GM10248 (cell line): ENCODE measurements at regions not wholly inside any gene's neighbourhood (a gene's known extent, or its start where the extent isn't known, plus 50 kb on each side); places are given as distances from the start of the nearest gene placed in this dataset.

Source experiments
- CTCF ChIA-PET: fragments of 300-600 bp; sonication (Branson Sonifier 250); formaldehyde crosslinking; extraction: SDS; loops from one replicate; lab custom pipeline; 2021; ENCODE audit warnings: antibody characterized with exemption; lab: Yijun Ruan, JAX
- POLR2A ChIA-PET: fragments of 350-650 bp; sonication (Branson Sonifier 250); formaldehyde crosslinking; extraction: SDS; loops from one replicate; lab custom pipeline; 2020; ENCODE audit warnings: antibody characterized with exemption; lab: Yijun Ruan, JAX
- DNase-seq: peaks from one replicate; pipeline ENCODE4 v3.0.0; 2012; ENCODE audit errors: extremely low spot score
- TF ChIP-seq, protein P1 (sequence below): IDR thresholded peaks from 2 replicates; pipeline ENCODE4 v1.5.1; 2012; ENCODE audit warnings: mild to moderate bottlenecking, low read depth; ENCODE audit errors: extremely low read depth, missing control alignments, control extremely low read depth

GRCh38 chr4:155572106-155572703, 94.4 kb upstream of the GUCY1A1 start:
- CTCF ChIA-PET, result no interaction called here
- DNase-seq, result no peak
- TF ChIP-seq, protein P1, sequence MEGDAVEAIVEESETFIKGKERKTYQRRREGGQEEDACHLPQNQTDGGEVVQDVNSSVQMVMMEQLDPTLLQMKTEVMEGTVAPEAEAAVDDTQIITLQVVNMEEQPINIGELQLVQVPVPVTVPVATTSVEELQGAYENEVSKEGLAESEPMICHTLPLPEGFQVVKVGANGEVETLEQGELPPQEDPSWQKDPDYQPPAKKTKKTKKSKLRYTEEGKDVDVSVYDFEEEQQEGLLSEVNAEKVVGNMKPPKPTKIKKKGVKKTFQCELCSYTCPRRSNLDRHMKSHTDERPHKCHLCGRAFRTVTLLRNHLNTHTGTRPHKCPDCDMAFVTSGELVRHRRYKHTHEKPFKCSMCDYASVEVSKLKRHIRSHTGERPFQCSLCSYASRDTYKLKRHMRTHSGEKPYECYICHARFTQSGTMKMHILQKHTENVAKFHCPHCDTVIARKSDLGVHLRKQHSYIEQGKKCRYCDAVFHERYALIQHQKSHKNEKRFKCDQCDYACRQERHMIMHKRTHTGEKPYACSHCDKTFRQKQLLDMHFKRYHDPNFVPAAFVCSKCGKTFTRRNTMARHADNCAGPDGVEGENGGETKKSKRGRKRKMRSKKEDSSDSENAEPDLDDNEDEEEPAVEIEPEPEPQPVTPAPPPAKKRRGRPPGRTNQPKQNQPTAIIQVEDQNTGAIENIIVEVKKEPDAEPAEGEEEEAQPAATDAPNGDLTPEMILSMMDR, result no peak
- POLR2A ChIA-PET, result no interaction called here

DNA sequence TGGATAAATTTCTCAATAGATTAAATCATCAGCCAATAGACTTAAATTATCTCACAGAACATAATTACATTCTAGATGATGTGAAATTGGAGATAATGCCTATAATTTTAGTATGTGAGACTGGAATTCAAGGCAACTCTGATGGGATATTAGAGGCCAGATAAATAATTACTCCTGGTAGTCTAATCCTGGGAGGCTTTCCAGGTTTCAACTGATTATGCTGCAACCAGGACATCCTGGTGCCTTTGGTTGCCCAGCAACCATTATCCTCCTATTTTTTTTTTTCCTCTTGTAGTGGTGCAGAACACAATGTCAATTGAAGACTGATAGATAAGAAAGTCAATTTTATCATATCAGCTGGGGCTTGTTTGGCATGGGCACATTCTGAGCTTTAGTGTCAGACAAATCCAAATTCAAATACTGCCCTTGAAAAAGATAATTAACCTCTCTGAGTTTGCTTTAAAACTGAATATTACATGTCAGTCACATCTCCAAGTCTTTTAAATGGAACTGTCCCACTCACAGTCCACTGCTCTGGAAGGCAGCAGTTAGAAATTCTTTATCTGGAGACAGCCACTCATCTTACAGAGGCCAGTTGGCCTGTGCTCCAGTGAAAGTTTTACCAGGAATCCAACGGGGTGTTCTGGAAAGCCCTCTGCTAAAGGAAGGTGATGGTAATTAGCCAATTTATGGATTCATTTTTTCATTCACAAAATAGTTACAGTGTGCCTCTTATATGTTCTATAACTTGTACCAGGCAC, 95.3 kb upstream of the GUCY1A1 start:
- DNase-seq, result no peak
- ChIA-PET POLR2A (no interaction called here), CTCF (no interaction called here)
- TF ChIP-seq, protein P1, result no peak

GRCh38 chr4:155570661-155571060, 96.0 kb upstream of the GUCY1A1 start:
- TF ChIP-seq, protein P1, result no peak
- DNase-seq, result no peak
- ChIA-PET POLR2A (no interaction called here), CTCF (no interaction called here)

GRCh38 chr4:155569960-155570515, 96.6 kb upstream of the GUCY1A1 start:
- DNase-seq, result no peak
- ChIA-PET POLR2A (no interaction called here), CTCF (no interaction called here)

GRCh38 chr4:155569471-155569870, 97.2 kb upstream of the GUCY1A1 start:
- ChIA-PET POLR2A (no interaction called here), CTCF (interaction anchor here (1.3 kb wide), 1 partner anchor 41 kb away, joined by 4 read pairs; no protein-coding TSS in a partner anchor)
- DNase-seq, result no peak
- TF ChIP-seq, protein P1, result no peak

More at GRCh38 chr4:155569960-155570515, 96.6 kb upstream of the GUCY1A1 start:
- TF ChIP-seq, protein P1, result no peak

- TF ChIP-seq, protein P1, result no peak
- DNase-seq, result no peak
- POLR2A ChIA-PET, result no interaction called here
- CTCF ChIA-PET, result interaction anchor here (1.3 kb wide), 1 partner anchor 42 kb away, joined by 4 read pairs; no protein-coding TSS in a partner anchor
Measured at GRCh38 chr4:155568641-155569220, 97.9 kb upstream of the GUCY1A1 start.
